ENCODE measurements at regions not wholly inside any gene's neighbourhood (a gene's known extent, or its start where the extent isn't known, plus 50 kb on each side); places are given as distances from the start of the nearest gene placed in this dataset.

GRCh38 chr3:77976079-77976478, 936.2 kb downstream of the ROBO2 start (continued):
- no peak for TF ChIP-seq ZBTB40 (IDR thresholded peaks at IDR 0.05)
- no peak for TF ChIP-seq ZBTB40 (CRISPR knock-in tag; IDR thresholded peaks at IDR 0.05)
- no peak for TF ChIP-seq ZNF10 (CRISPR knock-in tag; IDR thresholded peaks at IDR 0.05; ENCODE audit: borderline replicate concordance, low read depth)
- no peak for TF ChIP-seq FOXA1 (IDR thresholded peaks at IDR 0.05)
- no peak for TF ChIP-seq FOXA1 (CRISPR knock-in tag; IDR thresholded peaks at IDR 0.05)
- no peak for TF ChIP-seq SNAPC4 (CRISPR knock-in tag; IDR thresholded peaks at IDR 0.05)
